Activated CD4-positive, alpha-beta memory T cell treated with anti-CD3 and anti-CD28 coated beads, Interleukin-2, amount 10 ng/mL, durations not matched to agents 7 days and 5 days (primary cell): ENCODE measurements at regions not wholly inside any gene's neighbourhood (a gene's known extent, or its start where the extent isn't known, plus 50 kb on each side); places are given as distances from the start of the nearest gene placed in this dataset.

Source experiments
- CTCF ChIA-PET: fragments of 350-600 bp; sonication (Branson Sonifier 250); formaldehyde crosslinking; loops from one replicate; lab custom pipeline; 2021; ENCODE audit warnings: antibody characterized with exemption, inconsistent platforms; lab: Charles Lee
- POLR2A ChIA-PET: fragments of 350-600 bp; sonication (Branson Sonifier 250); formaldehyde crosslinking; loops from one replicate; lab custom pipeline; 2021; ENCODE audit warnings: antibody characterized with exemption; lab: Charles Lee
- DNase-seq: peaks from one replicate; pipeline ENCODE4 v3.0.0-alpha.2; 2020
- H3K27ac Mint-ChIP-seq: one replicate; pipeline ENCODE4 v1.8.0; 2021; ENCODE audit warnings: mild to moderate bottlenecking, mixed read lengths
- H3K27me3 Mint-ChIP-seq: one replicate; pipeline ENCODE4 v1.8.0; 2021; ENCODE audit warnings: mixed read lengths
- H3K36me3 Mint-ChIP-seq: one replicate; pipeline ENCODE4 v1.8.0; 2021; ENCODE audit warnings: low read depth, mixed read lengths
- H3K4me1 Mint-ChIP-seq: one replicate; pipeline ENCODE4 v1.8.0; 2021; ENCODE audit warnings: mixed read lengths
- H3K4me3 Mint-ChIP-seq: one replicate; pipeline ENCODE4 v1.8.0; 2021; ENCODE audit warnings: mild to moderate bottlenecking, mixed read lengths
- H3K9me3 Mint-ChIP-seq: one replicate; pipeline ENCODE4 v1.8.0; 2021; ENCODE audit warnings: mixed read lengths

GRCh38 chr12:17371491-17372215 is 718.3 kb downstream of the RERGL start:
- DNase-seq = no peak
- no peaks in the 10 kb centered on the region for H3K27me3 Mint-ChIP-seq
- ChIA-PET CTCF (no interaction called here), POLR2A (no interaction called here)
- no peak overlapping the region for H3K4me3 Mint-ChIP-seq
- H3K9me3 Mint-ChIP-seq = peaks cover 6% of the 10 kb centered on the region
- H3K4me1 Mint-ChIP-seq = no peaks in the 10 kb centered on the region
- no peaks in the 10 kb centered on the region for H3K36me3 Mint-ChIP-seq
- H3K27ac Mint-ChIP-seq = no peak overlapping the region

DNA sequence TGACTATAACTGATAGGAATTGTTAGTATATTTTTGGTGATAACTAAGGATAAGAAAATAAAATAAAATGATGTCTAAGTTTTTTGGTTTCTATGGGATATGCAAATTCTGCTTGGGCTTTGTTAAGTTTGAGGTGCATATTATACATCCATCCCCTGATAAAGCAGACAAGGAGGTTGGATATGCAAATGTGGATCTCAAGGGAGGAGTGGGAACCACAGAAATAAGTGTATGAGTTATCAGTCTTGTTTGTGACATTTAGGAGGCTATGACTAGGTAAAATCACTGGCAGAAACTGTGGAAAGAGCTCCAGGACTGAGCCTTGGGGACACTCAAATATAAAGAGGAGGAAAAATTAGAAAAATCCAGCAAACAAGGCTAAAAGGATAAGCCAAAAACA is 719.4 kb downstream of the RERGL start:
- Mint-ChIP-seq H3K36me3 (no peaks in the 10 kb centered on the region), H3K4me3 (no peak overlapping the region), H3K27me3 (no peaks in the 10 kb centered on the region), H3K4me1 (no peaks in the 10 kb centered on the region), H3K9me3 (peaks cover 13% of the 10 kb centered on the region), H3K27ac (no peak overlapping the region)
- ChIA-PET CTCF (no interaction called here), POLR2A (no interaction called here)
- DNase-seq = no peak

DNA sequence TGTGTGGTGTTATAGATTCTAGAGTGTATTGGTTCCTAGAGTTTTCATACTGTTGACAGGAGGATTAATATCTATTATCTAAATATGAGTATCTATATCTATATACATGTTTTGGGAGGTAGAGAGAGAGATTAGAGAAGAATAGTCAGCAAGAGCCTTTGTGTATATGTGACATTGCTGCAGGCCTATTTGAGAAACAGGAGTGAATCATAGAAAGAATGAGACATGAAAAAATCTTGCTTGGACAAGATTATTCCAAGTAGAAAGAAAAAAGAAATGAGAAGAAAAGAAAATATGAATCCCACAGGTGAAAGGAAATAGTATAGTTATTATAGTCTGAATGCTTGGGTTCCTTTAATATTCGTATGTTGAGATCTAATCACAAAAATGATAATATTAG is 720.4 kb downstream of the RERGL start:
- DNase-seq = no peak
- H3K4me1 Mint-ChIP-seq = no peaks in the 10 kb centered on the region
- CTCF ChIA-PET = no interaction called here
- peaks cover 10% of the 10 kb centered on the region for H3K9me3 Mint-ChIP-seq
- POLR2A ChIA-PET = no interaction called here
- no peaks in the 10 kb centered on the region for H3K27me3 Mint-ChIP-seq
- H3K4me3 Mint-ChIP-seq = no peak overlapping the region
- no peaks in the 10 kb centered on the region for H3K36me3 Mint-ChIP-seq
- H3K27ac Mint-ChIP-seq = no peak overlapping the region

DNA sequence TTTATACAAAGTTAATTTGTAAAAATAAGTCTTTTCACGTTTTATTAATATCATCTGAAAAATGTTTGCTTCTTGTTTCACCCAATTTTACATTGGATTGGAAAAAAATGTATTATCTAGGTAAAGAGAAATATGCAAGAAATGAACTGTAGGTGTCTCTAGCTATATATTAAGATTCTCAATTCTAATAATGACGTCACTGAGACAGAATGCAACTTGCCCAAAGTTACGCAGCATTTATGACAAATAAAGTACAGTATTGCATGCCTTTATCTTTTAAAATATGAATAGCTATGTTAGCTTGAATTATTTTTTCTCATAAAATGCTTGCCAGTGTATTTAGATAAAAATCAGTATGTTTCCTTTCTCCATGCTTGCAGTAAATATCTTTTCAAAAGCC is 728.8 kb downstream of the RERGL start:
- Mint-ChIP-seq H3K4me3 (no peak overlapping the region), H3K27ac (no peak overlapping the region), H3K4me1 (no peaks in the 10 kb centered on the region), H3K9me3 (peaks cover 4% of the 10 kb centered on the region), H3K36me3 (no peaks in the 10 kb centered on the region), H3K27me3 (no peaks in the 10 kb centered on the region)
- ChIA-PET CTCF (no interaction called here), POLR2A (no interaction called here)
- no peak for DNase-seq

DNA sequence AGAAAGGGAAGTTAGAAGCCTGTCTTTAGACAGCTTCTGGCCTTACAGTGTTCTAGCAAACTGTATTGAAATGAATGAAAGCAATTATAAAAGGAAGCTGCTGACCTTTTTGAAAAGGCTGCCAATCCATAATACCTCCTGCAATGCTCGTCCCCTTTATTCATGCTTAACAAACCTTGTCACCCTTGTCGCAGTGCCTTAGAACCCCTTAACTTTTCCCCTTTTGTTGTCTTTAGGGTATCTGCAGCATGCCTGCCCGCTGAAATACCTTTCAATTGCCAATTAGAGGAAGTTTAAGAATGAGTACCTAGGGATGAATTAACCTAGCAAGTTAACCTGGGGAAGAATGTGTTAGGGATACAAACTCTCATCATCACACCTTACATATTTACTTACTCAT is 731.2 kb downstream of the RERGL start:
- CTCF ChIA-PET = no interaction called here
- POLR2A ChIA-PET = no interaction called here
- Mint-ChIP-seq H3K27ac (no peak overlapping the region), H3K4me1 (no peaks in the 10 kb centered on the region), H3K9me3 (peaks cover 2% of the 10 kb centered on the region), H3K36me3 (no peaks in the 10 kb centered on the region), H3K4me3 (no peak overlapping the region), H3K27me3 (no peaks in the 10 kb centered on the region)
- no peak for DNase-seq

- H3K27me3 Mint-ChIP-seq = no peaks in the 10 kb centered on the region
- peaks cover 2% of the 10 kb centered on the region for H3K9me3 Mint-ChIP-seq
- no peak for DNase-seq
- H3K27ac Mint-ChIP-seq = no peak overlapping the region
- H3K4me3 Mint-ChIP-seq = no peak overlapping the region
- CTCF ChIA-PET = no interaction called here
- POLR2A ChIA-PET = no interaction called here
- H3K4me1 Mint-ChIP-seq = no peaks in the 10 kb centered on the region
- no peaks in the 10 kb centered on the region for H3K36me3 Mint-ChIP-seq
Observed at GRCh38 chr12:17357396-17357795, 732.6 kb downstream of the RERGL start.

DNA sequence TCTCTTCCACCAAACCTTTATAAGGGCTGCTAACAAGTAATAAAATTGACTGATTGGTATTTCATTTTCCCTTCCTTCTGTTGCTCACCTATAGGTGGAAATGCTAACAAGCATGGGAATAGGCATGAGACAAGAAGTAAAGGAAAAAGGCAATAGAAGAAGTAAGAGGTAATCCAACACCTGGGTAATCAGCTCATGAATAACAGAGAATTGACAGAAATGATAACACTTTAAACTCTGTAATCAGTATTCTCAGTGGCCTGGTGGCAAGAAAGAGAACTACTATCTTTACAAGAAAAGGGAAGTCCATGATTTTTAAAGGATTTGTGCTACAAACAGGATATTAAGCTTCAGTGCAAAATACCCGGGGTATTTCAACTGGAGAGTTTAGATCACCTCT is 737.8 kb downstream of the RERGL start:
- H3K36me3 Mint-ChIP-seq = no peaks in the 10 kb centered on the region
- CTCF ChIA-PET = no interaction called here
- no peaks in the 10 kb centered on the region for H3K4me1 Mint-ChIP-seq
- no peaks in the 10 kb centered on the region for H3K27me3 Mint-ChIP-seq
- H3K27ac Mint-ChIP-seq = no peak overlapping the region
- H3K9me3 Mint-ChIP-seq = peaks cover 4% of the 10 kb centered on the region
- H3K4me3 Mint-ChIP-seq = no peak overlapping the region
- POLR2A ChIA-PET = no interaction called here
- DNase-seq = no peak

DNA sequence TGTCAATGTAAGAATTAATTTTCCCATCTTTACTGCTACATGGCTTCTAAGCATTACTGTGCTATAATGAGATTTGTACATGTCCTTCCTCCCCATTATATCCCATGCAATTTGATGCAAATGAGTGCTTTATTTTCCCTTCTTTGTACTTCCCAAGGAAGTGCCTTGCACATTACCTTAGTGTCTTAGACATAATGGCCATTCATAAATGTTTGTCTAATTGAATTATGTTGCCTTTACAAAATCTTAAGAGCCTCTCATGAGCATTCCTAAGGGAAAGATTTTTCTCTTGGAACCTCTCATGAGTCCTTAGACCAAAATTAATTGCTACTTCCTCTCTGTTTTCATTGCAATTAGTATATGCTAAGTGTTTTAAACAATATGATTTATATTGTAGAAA is 741.7 kb downstream of the RERGL start:
- H3K9me3 Mint-ChIP-seq = peaks cover 14% of the 10 kb centered on the region
- H3K4me3 Mint-ChIP-seq = no peak overlapping the region
- H3K27me3 Mint-ChIP-seq = no peaks in the 10 kb centered on the region
- POLR2A ChIA-PET = no interaction called here
- no peaks in the 10 kb centered on the region for H3K36me3 Mint-ChIP-seq
- no peaks in the 10 kb centered on the region for H3K4me1 Mint-ChIP-seq
- no peak for DNase-seq
- CTCF ChIA-PET = no interaction called here
- H3K27ac Mint-ChIP-seq = no peak overlapping the region

GRCh38 chr12:17344649-17345048 is 738.7 kb upstream of the LMO3 start:
- H3K4me1 Mint-ChIP-seq = no peaks in the 10 kb centered on the region
- no peak overlapping the region for H3K27ac Mint-ChIP-seq
- no peaks in the 10 kb centered on the region for H3K36me3 Mint-ChIP-seq
- no peak for DNase-seq
- H3K27me3 Mint-ChIP-seq = no peaks in the 10 kb centered on the region
- CTCF ChIA-PET = no interaction called here
- H3K4me3 Mint-ChIP-seq = no peak overlapping the region
- peaks cover 14% of the 10 kb centered on the region for H3K9me3 Mint-ChIP-seq
- POLR2A ChIA-PET = no interaction called here

DNA sequence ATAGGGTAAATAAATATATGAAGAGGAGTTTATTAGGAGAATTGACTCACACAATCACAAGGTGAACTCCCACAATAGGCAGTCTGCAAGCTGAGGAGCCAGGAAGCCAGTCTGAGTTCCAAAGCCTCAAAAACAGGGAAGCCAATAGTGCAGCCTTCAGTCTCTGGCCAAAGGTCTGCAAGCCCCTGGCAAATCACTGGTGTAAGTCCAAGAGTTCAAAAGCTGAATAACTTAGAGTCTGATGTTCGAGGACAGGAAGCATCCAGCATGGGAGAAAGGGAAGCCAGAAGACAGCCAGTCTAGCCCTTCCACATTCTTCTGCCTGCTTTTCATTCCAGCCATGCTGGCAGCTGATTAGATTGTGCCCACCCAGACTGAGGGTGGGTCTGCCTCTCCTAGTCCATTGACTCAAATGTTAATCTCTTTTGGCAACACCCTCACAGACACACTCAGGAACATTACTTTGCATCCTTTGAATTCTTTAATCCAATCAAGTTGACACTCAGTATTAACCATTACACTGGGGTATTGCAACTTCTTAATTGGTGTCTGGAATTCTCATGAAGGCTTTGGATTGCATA is 736.5 kb upstream of the LMO3 start:
- no peak for DNase-seq
- H3K36me3 Mint-ChIP-seq = no peaks in the 10 kb centered on the region
- ChIA-PET CTCF (no interaction called here), POLR2A (no interaction called here)
- no peaks in the 10 kb centered on the region for H3K4me1 Mint-ChIP-seq
- H3K27ac Mint-ChIP-seq = no peak overlapping the region
- H3K4me3 Mint-ChIP-seq = no peak overlapping the region
- H3K9me3 Mint-ChIP-seq = peaks cover 12% of the 10 kb centered on the region
- H3K27me3 Mint-ChIP-seq = no peaks in the 10 kb centered on the region

- Mint-ChIP-seq H3K9me3 (peaks cover 5% of the 10 kb centered on the region), H3K36me3 (no peaks in the 10 kb centered on the region), H3K27me3 (no peaks in the 10 kb centered on the region), H3K4me1 (no peaks in the 10 kb centered on the region), H3K4me3 (no peak overlapping the region), H3K27ac (no peak overlapping the region)
- CTCF ChIA-PET = no interaction called here
- no peak for DNase-seq
- POLR2A ChIA-PET = no interaction called here
Observed at GRCh38 chr12:17335487-17335886, 729.5 kb upstream of the LMO3 start.

DNA sequence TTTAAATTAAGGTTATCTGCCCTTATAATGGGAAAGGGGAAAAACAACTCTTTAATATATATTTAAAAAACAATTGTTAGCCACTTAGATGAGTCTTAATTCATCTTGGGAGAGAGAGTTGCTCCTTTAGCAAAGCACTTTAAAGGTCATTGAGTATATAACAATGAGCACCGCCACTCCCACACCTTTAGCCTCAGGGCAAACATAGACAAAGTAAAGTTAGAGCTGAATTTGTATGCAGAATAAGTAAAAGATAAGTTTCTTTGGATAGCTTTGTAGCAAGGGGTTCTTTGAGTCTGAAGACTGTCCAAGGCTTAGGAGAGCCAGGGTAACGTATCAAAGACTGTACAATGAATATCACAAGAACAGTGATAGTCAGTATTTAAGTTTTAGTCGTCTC is 728.8 kb upstream of the LMO3 start:
- CTCF ChIA-PET = interaction anchor here (0.6 kb wide), 1 partner anchor 44 kb away, joined by 3 read pairs; no protein-coding TSS in a partner anchor
- H3K9me3 Mint-ChIP-seq = peaks cover 5% of the 10 kb centered on the region
- POLR2A ChIA-PET = no interaction called here
- no peaks in the 10 kb centered on the region for H3K4me1 Mint-ChIP-seq
- H3K4me3 Mint-ChIP-seq = no peak overlapping the region
- no peak overlapping the region for H3K27ac Mint-ChIP-seq
- H3K36me3 Mint-ChIP-seq = no peaks in the 10 kb centered on the region
- no peak for DNase-seq
- H3K27me3 Mint-ChIP-seq = no peaks in the 10 kb centered on the region

- Mint-ChIP-seq H3K4me1 (no peaks in the 10 kb centered on the region), H3K27me3 (no peaks in the 10 kb centered on the region), H3K9me3 (peaks cover 9% of the 10 kb centered on the region), H3K36me3 (no peaks in the 10 kb centered on the region), H3K4me3 (no peak overlapping the region), H3K27ac (no peak overlapping the region)
- no peak for DNase-seq
- ChIA-PET POLR2A (no interaction called here), CTCF (no interaction called here)
Observed at GRCh38 chr12:17333287-17333686, 727.3 kb upstream of the LMO3 start.

- CTCF ChIA-PET = no interaction called here
- no peaks in the 10 kb centered on the region for H3K27me3 Mint-ChIP-seq
- peaks cover 11% of the 10 kb centered on the region for H3K9me3 Mint-ChIP-seq
- H3K36me3 Mint-ChIP-seq = no peaks in the 10 kb centered on the region
- no peak overlapping the region for H3K27ac Mint-ChIP-seq
- POLR2A ChIA-PET = no interaction called here
- DNase-seq = no peak
- H3K4me1 Mint-ChIP-seq = no peaks in the 10 kb centered on the region
- no peak overlapping the region for H3K4me3 Mint-ChIP-seq
Observed at GRCh38 chr12:17326649-17327048, 720.7 kb upstream of the LMO3 start.
